Muscle of leg (tissue), 3 donors: ENCODE measurements at regions not wholly inside any gene's neighbourhood (a gene's known extent, or its start where the extent isn't known, plus 50 kb on each side); places are given as distances from the start of the nearest gene placed in this dataset.

ENCODE experiments used
- DNase-seq: peaks from one replicate; pipeline ENCODE4 v3.0.0; 2013
- H3K27ac ChIP-seq: one replicate; pipeline ENCODE4 v1.5.1; 2013; ENCODE audit warnings: mild to moderate bottlenecking, low read length, control low read depth
- H3K27me3 ChIP-seq: one replicate; pipeline ENCODE4 v1.6.1; 2013; ENCODE audit warnings: low read length; ENCODE audit not compliant: control insufficient read depth, insufficient read depth
- H3K36me3 ChIP-seq: one replicate; pipeline ENCODE4 v1.6.1; 2013; ENCODE audit warnings: low read length; ENCODE audit not compliant: control insufficient read depth, insufficient read depth
- H3K4me1 ChIP-seq: one replicate; pipeline ENCODE4 v1.6.1; 2013; ENCODE audit warnings: low read length; ENCODE audit not compliant: control insufficient read depth, insufficient read depth
- H3K4me3 ChIP-seq: one replicate; pipeline ENCODE4 v1.5.1; 2013; ENCODE audit warnings: low read length, control low read depth
- H3K9me3 ChIP-seq: replicated peaks from 2 replicates; pipeline ENCODE4 v1.6.1; 2013; ENCODE audit warnings: low read depth, low read length; ENCODE audit not compliant: control insufficient read depth
- WGBS: methylation state at CpG from one replicate; pipeline ENCODE4 v1.1.5; 2013; ENCODE audit warnings: missing lambda C conversion rate; ENCODE audit not compliant: insufficient coverage; 5-methylcytosine and 5-hydroxymethylcytosine counted together

- H3K4me3 ChIP-seq = no peak overlapping the region
- no peaks in the 10 kb centered on the region for H3K27me3 ChIP-seq
- peaks cover 17% of the 10 kb centered on the region for H3K4me1 ChIP-seq
- no peak for DNase-seq
- no peak overlapping the region for H3K27ac ChIP-seq
- no peaks in the 10 kb centered on the region for H3K36me3 ChIP-seq
- H3K9me3 ChIP-seq = no peaks in the 10 kb centered on the region
- WGBS = 68% methylated on average over 7 of the region's 9 CpGs
These were observed 258.0 kb downstream of the MYCN start for GRCh38 chr2:16198166-16198912.

DNA sequence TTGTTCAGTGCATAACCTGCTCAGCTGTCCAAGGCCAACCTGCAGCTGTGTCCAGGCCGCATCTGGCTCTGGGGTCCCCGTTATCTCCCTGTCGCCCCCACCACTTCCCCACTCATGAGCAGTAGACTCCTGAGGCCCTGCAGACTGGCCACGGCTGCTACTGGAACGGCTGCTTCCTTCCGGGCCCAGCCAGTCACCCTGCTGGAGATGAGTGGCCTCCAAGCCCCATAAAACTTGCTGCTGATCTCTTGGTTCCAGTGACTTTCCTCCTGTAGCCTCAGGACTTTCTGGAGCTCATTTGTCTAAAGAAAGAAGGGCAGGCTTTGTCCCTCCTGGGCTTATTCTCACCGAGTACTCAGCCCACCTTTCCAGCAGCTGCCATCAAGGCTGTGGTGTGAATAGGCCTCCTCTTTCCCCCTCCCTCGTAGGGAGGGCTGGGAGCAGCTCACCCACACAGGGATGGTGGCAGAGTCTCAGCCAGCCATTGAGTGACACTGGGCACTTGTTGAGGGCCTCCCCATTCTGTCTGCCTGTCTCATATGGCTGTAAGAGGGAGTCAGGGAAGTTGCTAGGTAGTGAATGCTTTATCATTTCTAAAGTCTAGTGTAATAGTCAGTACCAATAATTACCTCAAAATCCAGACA, 257.3 kb downstream of the MYCN start:
- Histone ChIP-seq H3K36me3 (no peaks in the 10 kb centered on the region), H3K4me1 (peaks cover 14% of the 10 kb centered on the region), H3K27me3 (no peaks in the 10 kb centered on the region), H3K27ac (no peak overlapping the region), H3K4me3 (no peak overlapping the region), H3K9me3 (no peaks in the 10 kb centered on the region)
- WGBS = 61% methylated on average over 6 of the region's 8 CpGs
- no peak for DNase-seq

DNA sequence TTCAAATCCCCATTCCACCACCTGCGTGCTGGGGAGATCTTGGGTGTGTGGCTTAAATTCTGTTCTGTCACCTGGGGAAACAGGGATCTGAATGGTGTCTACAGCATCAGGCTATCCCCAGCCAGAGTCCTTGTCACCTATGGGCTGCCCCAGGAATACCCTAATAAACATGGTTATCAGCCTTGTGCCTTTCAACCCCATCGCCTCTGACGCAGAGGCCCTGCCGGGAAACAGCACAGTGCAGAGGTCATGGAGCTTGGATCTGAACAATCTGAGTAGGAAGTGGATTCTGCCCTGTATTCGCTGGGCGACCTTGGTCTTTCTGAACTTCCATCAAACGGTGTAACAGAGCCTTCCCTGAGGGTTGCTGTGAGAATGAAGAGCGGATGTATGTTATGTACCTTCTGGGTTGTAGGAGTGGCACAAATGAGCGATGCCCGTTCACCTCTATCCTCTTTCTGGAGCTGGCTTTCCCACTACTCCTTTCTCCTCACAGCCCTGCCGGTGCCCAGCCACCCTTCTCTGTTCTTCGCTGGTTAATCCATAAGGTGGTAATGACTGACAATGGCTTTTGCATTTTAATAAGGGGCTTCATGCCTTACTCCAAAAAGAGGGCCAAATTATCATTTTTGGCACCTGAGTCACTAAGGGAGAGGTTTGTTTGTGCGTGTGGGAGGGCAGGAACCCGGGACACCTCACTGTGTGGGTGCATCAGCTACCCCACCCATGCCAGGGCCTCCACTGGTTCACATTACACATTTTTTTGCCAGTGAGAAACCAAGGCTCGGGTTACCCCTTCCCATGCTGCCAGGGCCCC, 256.5 kb downstream of the MYCN start:
- Histone ChIP-seq H3K27me3 (no peaks in the 10 kb centered on the region), H3K9me3 (no peaks in the 10 kb centered on the region), H3K36me3 (no peaks in the 10 kb centered on the region), H3K4me1 (peaks cover 6% of the 10 kb centered on the region), H3K4me3 (no peak overlapping the region), H3K27ac (no peak overlapping the region)
- WGBS = 91% methylated on average over 7 of the region's 15 CpGs
- no peak for DNase-seq

GRCh38 chr2:16195681-16196070, 255.3 kb downstream of the MYCN start:
- WGBS = 70% methylated on average over 2 of the region's 6 CpGs
- Histone ChIP-seq H3K4me1 (peaks cover 5% of the 10 kb centered on the region), H3K9me3 (no peaks in the 10 kb centered on the region), H3K27me3 (no peaks in the 10 kb centered on the region), H3K4me3 (no peak overlapping the region), H3K27ac (no peak overlapping the region), H3K36me3 (no peaks in the 10 kb centered on the region)
- no peak for DNase-seq

GRCh38 chr2:16194931-16195680, 254.8 kb downstream of the MYCN start:
- Histone ChIP-seq H3K4me3 (no peak overlapping the region), H3K36me3 (no peaks in the 10 kb centered on the region), H3K9me3 (no peaks in the 10 kb centered on the region), H3K27ac (no peak overlapping the region), H3K4me1 (peaks cover 5% of the 10 kb centered on the region), H3K27me3 (no peaks in the 10 kb centered on the region)
- DNase-seq = no peak
- 66% methylated on average over 3 of the region's 6 CpGs for WGBS

- H3K36me3 ChIP-seq = no peaks in the 10 kb centered on the region
- peaks cover 5% of the 10 kb centered on the region for H3K4me1 ChIP-seq
- DNase-seq = no peak
- H3K4me3 ChIP-seq = no peak overlapping the region
- no peaks in the 10 kb centered on the region for H3K27me3 ChIP-seq
- no peak overlapping the region for H3K27ac ChIP-seq
- WGBS = 70% methylated on average over 2 of the region's 4 CpGs
- H3K9me3 ChIP-seq = no peaks in the 10 kb centered on the region
These were observed 254.2 kb downstream of the MYCN start for GRCh38 chr2:16194530-16194929.

DNA sequence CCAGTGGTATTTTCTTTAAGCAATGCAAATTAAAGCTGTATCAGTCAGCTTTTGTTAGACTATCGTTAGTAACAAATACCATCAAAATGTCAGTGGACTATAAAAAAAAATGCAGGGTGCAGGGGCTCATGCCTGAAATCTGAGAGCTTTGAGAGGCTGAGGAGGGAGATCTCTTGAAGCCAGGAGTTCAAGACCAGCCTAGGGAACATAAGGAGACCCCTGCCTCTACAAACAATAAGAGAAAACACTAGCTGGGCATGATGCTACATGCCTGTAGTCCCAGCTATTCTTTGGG, 253.7 kb downstream of the MYCN start:
- WGBS = no CpG with 5 or more reads among the region's 1 CpG
- Histone ChIP-seq H3K4me1 (peaks cover 5% of the 10 kb centered on the region), H3K36me3 (no peaks in the 10 kb centered on the region), H3K27me3 (no peaks in the 10 kb centered on the region), H3K4me3 (no peak overlapping the region), H3K9me3 (no peaks in the 10 kb centered on the region), H3K27ac (no peak overlapping the region)
- DNase-seq = no peak

GRCh38 chr2:16192416-16193216, 252.3 kb downstream of the MYCN start:
- no peak overlapping the region for H3K27ac ChIP-seq
- DNase-seq = no peak
- 85% methylated on average over 7 of the region's 10 CpGs for WGBS
- no peaks in the 10 kb centered on the region for H3K27me3 ChIP-seq
- H3K9me3 ChIP-seq = no peaks in the 10 kb centered on the region
- H3K4me1 ChIP-seq = peaks cover 5% of the 10 kb centered on the region
- H3K4me3 ChIP-seq = no peak overlapping the region
- H3K36me3 ChIP-seq = no peaks in the 10 kb centered on the region

DNA sequence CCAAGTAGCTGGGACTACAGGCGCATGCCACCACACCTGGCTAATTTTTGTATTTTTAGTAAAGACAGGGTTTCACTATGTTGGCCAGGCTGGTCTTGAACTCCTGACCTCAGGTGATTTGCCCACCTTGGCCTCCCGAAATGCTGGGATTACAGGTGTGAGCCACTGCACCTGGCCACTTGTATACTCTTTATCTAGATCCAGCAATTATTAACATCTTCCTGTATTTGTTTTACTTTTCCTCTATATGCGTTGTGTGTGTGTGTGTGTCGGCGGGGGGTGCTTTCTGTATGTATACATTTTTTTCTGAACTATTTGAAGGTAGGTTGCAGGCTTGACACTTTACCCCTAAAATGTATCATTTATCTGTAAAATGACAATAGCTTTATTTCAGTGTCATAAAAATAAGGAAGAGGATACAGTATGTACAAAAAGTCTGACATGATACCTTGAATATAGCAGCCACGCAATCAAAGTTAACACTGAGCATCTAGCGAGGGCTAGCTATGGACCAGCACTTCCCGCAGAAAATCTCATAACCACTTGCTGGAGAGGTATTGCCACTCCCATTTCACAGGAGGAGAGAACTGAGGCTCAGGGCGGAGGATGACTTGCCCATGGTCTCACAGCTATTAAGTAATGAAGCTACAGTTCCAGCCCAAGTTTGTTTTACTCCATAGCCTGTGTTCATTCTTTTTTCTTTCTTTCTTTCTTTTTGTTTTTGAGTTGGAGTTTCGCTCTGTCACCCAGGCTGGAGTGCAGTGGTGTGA, 251.3 kb downstream of the MYCN start:
- Histone ChIP-seq H3K27ac (no peak overlapping the region), H3K4me1 (no peaks in the 10 kb centered on the region), H3K4me3 (no peak overlapping the region), H3K27me3 (no peaks in the 10 kb centered on the region), H3K9me3 (no peaks in the 10 kb centered on the region), H3K36me3 (no peaks in the 10 kb centered on the region)
- 88% methylated on average over 2 of the region's 10 CpGs for WGBS
- DNase-seq = no peak
